HEK293T (cell line): ENCODE measurements at regions not wholly inside any gene's neighbourhood (a gene's known extent, or its start where the extent isn't known, plus 50 kb on each side); places are given as distances from the start of the nearest gene placed in this dataset.

ENCODE experiments used
- SUZ12 ChIP-seq: fragments of 450-650 bp; IDR thresholded peaks from 2 replicates; pipeline ENCODE4 v1.6.1; 2016; ENCODE audit warnings: mild to moderate bottlenecking
- ZNF384 ChIP-seq: fragments of 450-650 bp; IDR thresholded peaks from 2 replicates; pipeline ENCODE4 v1.6.1; 2016

GRCh38 chr20:62552613-62553012, 76.8 kb upstream of the GATA5 start:
- TF ChIP-seq SUZ12 (no peak), ZNF384 (no peak)
